Stimulated activated CD8-positive, alpha-beta memory T cell treated with anti-CD3 and anti-CD28 coated beads, Interleukin-12 subunit alpha, Interleukin-12 subunit beta, amount 100 ng/mL, for 1 hour (primary cell): ENCODE measurements at regions not wholly inside any gene's neighbourhood (a gene's known extent, or its start where the extent isn't known, plus 50 kb on each side); places are given as distances from the start of the nearest gene placed in this dataset.

Experiments used
- DNase-seq: peaks from one replicate; pipeline ENCODE4 v3.0.0-alpha.2; 2020; ENCODE audit warnings: low read depth

DNA sequence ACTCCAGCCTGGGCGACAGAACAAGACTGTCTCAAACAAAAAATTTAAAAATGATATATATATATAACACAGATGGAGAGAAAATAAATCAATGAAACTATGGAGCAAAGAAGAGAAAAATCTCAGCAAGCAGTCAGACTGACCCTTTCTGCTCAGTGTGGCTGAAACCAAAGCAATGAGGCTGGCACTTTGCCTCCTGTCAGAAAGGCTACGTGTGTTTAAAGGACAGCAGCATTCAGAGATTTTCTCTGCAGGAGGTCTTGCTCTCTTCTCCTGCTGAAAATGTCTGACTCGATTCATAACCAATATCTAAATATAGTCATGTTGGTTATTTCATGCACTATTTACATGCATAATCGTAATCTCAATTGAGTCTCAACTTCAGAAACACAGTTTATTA lies 527.0 kb upstream of the JARID2 start:
- no peak for DNase-seq

- no peak for DNase-seq
Observed at GRCh38 chr6:14719270-14719669, 526.6 kb upstream of the JARID2 start.

DNA sequence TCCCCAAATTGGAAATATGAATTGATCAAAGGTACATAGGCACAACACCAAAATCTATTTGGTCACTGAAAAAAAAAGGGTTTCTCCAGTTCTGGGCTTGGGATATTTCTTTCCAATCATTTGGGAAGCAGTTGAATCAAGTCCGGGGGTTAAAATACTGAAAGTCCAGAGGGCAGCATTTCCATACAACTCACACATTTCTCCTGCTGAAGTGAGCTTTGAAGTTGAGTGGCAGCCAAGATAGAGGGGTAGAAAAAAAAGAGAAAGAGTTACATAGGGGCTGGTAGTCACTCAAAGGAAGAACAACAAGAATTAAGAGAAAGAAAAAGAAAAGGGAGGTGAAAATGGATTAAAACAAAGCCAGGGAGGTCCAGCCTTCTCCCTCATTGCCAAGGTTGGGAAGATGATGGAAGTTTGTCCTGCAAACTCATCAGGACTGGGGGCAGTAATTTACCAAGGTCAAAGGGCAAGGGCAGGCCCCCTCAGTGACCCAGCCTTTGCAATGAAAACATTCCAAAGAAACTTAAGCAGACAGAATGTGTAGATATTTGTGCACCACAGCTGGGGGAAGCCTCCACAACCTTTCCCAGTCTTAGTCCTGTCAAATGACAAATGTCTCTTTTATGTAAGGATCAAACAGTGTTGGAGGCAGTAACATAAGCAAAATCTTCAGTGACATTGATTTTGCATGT lies 525.3 kb upstream of the JARID2 start:
- no peak for DNase-seq

DNA sequence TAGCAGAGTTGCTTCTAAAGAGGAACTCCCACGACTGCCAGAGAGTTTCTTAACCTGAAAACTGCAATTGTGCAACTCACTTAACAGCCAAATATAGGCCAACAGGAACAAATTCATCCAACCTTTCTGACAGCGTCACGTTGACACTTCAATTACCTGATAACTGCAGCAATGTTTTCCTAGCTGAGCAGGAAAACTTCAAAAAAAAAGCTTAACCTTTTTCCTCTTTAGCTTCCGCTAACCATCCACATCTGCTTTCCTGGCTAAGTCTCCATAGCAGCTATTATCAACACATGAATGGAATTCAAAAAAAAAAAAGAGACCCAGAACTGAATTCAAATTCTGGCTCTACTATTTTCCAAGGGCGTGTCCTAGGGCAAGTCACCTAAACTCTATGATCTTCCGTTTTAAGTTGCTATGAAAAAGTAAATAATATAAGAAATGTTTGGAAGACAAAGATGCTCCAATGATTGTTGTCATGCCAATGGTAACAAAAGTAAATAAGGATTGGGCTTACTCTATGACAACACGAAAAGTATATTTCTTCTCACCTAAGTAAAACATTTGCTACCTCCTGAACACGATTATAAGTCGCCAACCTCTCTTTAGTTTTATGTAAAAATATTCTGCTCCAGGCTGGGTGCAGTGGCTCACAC lies 524.6 kb upstream of the JARID2 start:
- no peak for DNase-seq

DNA sequence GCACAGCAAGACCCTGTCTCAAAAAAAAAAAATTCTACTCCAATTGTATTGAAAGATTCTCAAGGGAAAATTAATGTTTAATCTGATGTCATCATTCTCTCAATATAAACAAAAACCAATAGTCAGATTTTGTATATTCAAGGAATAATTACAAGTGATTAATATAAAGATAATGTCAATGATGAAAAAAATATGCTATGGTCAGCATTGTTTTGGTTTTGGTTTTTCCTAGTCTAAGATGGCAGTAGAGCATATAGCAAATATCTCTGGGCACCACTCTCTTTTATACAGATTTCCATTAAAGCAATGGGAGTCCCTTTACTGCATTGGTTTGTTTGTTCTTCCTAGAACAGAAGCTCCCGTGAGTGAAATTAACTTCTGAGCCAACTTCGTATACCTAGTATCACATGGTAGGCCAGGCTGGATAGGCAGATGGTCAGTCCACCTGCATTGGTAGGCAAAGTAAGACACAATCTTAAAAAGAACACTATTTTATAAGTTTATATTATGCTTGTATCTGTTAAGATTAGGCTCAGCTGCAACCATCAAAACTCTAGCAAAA lies 523.8 kb upstream of the JARID2 start:
- DNase-seq: no peak

- DNase-seq: no peak
Observed at GRCh38 chr6:14722704-14723103, 523.2 kb upstream of the JARID2 start.

DNA sequence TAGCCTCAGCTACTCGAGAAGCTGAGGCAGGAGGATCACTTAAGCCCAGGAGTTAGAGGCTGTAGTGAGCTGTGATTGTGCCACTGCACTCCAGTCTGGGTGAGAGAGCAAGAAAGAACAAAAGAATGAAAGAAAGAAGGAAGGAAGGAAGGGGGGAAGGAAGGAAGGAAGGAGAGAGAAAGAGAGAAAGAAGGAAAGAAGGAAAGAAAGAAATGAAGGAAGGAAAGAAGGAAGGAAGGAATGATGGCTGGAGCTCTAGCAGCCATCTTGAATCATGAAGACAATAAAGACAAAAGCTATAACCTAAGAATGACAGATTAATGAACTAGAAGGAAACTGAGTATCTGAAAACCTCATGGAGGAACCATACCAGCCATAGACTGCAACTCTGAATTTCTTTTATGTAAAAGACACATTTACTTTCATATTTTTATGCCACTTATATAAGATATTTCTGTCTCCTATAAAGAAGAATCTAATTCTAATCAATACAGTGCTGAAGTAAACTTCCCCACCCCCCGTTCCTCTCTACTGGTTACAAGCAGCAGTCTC lies 522.3 kb upstream of the JARID2 start:
- no peak for DNase-seq

DNA sequence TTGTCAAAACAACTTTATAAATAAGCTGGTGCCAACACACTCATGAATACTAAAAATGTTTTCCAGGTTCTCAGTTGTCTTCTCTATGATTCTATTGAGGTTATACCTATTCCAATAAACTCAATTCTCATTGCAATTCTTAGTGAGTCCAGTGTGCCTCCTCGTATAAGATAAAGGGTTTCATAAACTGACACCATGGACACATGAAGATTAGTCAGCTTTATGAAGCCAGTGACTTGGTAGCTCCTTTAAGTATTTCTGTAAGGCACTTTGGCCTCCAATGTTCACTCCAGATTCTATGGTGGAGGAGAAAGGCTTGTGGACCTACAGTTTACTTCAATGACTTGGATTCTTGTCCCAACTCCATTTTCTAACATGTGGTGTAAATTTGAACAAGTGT lies 521.3 kb upstream of the JARID2 start:
- no peak for DNase-seq

- DNase-seq: no peak
Observed at GRCh38 chr6:14726816-14727493, 518.9 kb upstream of the JARID2 start.

- no peak for DNase-seq
Observed at GRCh38 chr6:14727494-14728395, 518.1 kb upstream of the JARID2 start.

DNA sequence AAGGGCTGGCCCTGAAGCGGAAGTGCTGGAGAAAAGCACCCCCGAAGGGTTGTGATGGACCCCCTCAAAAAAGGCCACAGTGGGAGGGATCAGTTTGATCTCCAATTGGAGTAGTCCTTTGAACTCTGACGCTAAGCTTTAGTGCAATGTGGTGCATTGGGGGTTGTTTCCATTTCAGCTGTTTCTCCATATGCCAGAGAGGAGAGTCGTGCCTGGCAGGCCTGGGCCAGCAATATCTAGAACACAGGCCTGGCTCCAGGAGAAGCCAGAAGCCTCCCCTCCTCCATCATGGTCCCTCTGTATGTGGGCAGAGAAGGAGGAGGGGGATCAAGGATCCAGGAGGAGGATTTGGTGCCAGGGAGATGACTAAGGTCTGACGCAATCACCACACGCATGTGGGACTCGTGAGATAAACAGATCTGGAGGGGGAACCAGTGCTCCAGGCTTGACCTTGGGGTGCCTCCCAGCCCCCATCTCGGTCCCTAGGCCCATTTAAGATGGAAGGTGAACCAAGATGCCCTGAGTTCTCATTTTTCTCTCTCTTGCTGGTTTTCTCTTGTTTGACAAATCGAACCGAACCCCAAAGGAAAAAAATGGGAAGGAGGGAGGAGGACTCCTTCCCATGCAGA lies 517.4 kb upstream of the JARID2 start:
- no peak for DNase-seq

- DNase-seq: no peak
Observed at GRCh38 chr6:14729129-14729871, 516.6 kb upstream of the JARID2 start.

DNA sequence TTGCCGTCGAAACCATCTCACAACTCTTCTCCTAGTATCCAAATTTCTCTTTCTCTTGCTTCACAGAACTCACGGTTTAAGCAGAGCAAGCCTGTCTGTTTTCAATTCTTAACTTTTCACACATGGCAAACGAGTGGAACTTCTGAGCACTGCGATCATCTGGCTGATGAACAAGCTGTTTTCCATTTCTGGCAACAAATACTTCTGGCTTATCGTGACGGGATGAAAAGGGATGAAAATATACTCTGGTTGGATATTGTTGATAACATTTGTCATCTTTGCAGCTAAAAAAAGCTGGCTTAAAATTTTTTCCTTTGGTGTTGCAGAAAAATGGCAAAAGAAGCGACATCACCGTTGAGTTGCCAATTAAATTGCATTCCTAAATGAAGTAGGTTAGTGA lies 515.2 kb upstream of the JARID2 start:
- DNase-seq: no peak

DNA sequence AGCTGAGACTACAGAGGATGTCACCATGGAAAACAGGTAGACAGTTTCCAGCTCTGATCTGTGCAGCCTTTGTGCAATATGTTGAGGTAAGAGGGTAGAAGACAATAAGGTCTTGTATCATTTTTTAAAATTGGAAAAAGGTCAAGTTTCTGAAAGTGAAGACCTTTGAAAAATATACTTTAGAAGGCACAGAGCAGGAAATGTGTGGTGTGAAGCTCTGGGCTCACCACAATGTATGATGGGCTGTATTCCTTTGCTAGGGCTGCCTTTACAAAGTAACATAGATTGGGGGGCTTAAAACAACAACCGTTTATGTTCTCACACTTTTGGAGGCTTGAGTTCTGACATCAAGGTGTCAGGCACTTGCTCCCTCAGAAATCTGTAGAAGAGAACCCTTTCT lies 514.3 kb upstream of the JARID2 start:
- DNase-seq: no peak

DNA sequence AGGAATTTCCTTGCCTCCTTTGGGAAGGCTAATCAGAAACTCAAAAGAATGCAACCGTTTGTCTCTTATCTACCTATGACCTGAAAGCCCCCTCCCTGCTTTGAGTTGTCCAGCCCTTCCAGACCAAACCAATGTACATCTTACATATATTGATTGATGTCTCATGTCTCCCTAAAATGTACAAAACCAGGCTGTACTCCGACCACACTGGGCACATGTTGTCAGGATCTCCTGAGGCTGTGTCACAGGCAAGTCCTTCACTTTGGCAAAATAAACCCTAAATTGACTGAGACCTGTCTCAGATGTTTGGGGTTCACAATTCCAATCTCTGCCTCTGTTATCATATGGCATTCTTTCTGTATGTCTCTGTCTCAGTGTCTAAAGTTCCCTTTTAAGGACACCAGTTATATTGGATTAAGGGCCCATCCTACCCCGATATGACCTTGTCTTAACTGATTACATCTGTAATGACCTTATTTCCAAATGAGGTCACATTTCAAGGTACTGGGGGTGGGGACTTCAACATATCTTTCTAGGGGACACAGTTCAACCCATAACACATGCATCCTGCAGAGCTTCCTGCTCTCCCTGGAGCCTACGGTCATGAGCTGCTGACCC lies 513.5 kb upstream of the JARID2 start:
- no peak for DNase-seq

DNA sequence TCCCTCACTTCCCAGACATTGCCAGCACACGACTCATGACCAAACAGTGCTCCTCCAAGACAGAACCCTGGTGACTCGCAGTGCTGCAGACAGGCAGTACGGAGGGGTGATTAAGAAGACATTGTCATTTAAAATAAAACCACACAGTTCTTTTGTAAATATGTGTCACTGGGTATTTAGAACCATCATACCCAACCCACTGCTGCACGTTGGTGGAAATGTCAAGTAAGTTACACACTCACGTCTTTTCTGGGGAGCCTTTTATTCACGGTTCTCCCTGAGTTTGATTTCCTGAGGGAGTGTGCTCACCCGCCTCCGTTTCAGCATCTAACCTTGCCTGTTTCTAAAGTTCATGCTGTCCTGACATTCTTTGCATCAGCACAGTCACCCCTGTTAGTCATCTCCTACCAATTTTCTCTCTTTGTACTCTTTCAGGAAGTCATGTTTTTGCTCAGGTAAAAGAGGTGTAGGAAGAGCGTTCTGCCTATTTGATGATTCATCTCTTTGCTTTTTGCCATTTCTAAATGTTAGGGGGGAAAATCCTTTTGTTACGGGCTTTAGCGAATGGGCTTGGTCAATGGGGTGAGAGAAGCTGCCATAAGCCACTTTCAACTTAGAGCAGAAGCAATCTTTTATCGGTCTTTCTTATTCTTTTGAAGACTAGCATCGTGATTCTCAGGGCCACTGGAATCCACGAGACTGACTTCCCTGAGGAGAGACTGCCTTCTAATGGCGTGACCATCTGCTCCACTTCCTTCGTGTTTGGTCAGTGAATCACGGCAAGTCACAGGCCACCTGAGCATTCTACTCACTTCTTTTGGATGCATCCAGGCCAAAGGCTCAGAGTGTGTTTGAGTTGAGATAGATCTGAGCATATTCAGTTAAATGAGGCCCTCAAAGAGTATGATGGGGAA lies 512.8 kb upstream of the JARID2 start:
- no peak for DNase-seq

GRCh38 chr6:14734052-14734415 lies 511.8 kb upstream of the JARID2 start:
- no peak for DNase-seq

GRCh38 chr6:14734416-14735340 lies 511.2 kb upstream of the JARID2 start:
- DNase-seq: no peak
